ENCODE measurements at regions not wholly inside any gene's neighbourhood (a gene's known extent, or its start where the extent isn't known, plus 50 kb on each side); places are given as distances from the start of the nearest gene placed in this dataset.

GRCh38 chr22:44601725-44602124 is 100.3 kb upstream of the PRR5 start:
- TF ChIP-seq ZNF146 (CRISPR knock-in tag; IDR thresholded peaks at IDR 0.05; ENCODE audit: unreplicated experiment) (no peak), SREBF1 (IDR thresholded peaks at IDR 0.05; ENCODE audit: borderline replicate concordance, low read depth, low read length) (no peak), MEIS2 (IDR thresholded peaks at IDR 0.05; ENCODE audit: partially characterized antibody) (no peak), NR2C2 (CRISPR knock-in tag; IDR thresholded peaks at IDR 0.05) (no peak), NR2C2 (tag; IDR thresholded peaks at IDR 0.05) (no peak), CTCF (IDR thresholded peaks at IDR 0.05 in 2 of 3, conservative IDR thresholded peaks at IDR 0.05 in 1 of 3; ENCODE audit: insufficient read depth in 2 of 3, low read depth in 1 of 3, low read length in 3 of 3) (no peak), POLR2A (conservative IDR thresholded peaks at IDR 0.05) (no peak), MED1 (CRISPR knock-in tag; IDR thresholded peaks at IDR 0.05; ENCODE audit: borderline replicate concordance) (no peak), TAF1 (IDR thresholded peaks at IDR 0.05; ENCODE audit: control insufficient read depth, extremely low read depth, insufficient read depth, low read length, severe bottlenecking) (no peak), USF2 (CRISPR knock-in tag; IDR thresholded peaks at IDR 0.05) (no peak), TCF7 (IDR thresholded peaks at IDR 0.05; ENCODE audit: borderline replicate concordance) (no peak)

Measured in K562 (cell line).